Erythroblast (primary cell): ENCODE measurements at regions not wholly inside any gene's neighbourhood (a gene's known extent, or its start where the extent isn't known, plus 50 kb on each side); places are given as distances from the start of the nearest gene placed in this dataset.

Source experiments
- GATA1 ChIP-seq: IDR thresholded peaks from 2 replicates; pipeline ENCODE4 v1.6.1; 2011; ENCODE audit warnings: low read depth, mild to moderate bottlenecking, control low read depth, low read length, moderate library complexity
- POLR2A ChIP-seq: IDR thresholded peaks from 2 replicates; pipeline ENCODE4 v1.6.1; 2011; ENCODE audit warnings: mild to moderate bottlenecking, low read length

DNA sequence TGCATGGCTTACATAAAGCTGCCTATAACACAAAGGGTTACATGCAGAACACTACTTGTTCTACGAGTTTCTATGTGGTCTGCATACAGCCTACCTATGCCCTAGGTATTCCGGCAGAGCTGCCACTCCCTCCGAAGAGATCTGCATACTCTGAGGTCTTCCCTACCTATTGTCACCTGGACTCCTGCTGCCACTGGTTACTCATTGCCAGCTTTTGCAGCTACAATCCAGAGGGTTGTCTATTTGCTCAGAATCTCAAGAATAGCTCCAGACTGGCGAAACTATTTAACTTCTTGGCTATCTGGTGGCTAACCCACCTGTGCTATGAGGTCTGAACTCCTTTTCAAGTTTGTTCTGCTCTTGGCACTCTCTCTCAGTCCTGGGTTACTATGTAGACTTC is 323.3 kb downstream of the BMP2 start:
- TF ChIP-seq POLR2A (no peak), GATA1 (no peak)
